PC-3 (cell line): ENCODE measurements at regions not wholly inside any gene's neighbourhood (a gene's known extent, or its start where the extent isn't known, plus 50 kb on each side); places are given as distances from the start of the nearest gene placed in this dataset.
A peak's percentile ranks its signal among the peaks of the same experiment; 100 is the strongest.

ENCODE experiments used
- ATAC-seq: fragments of 200-7000 bp; cut with Tn5 transposase; 2 replicates; pipeline ENCODE4 v1.9.1; 2020; ENCODE audit warnings: mild to moderate bottlenecking, moderate library complexity
- BruUV-seq: library from RNA; stranded (reverse); fragments of 400-500 nt; replicated peaks from 2 replicates; lab custom pipeline; 2021; lab: Mats Ljungman, UMichigan
- CTCF ChIA-PET: fragments of 300-600 bp; sonication (Branson Sonifier 250); formaldehyde crosslinking; loops from one replicate; lab custom pipeline; 2022; ENCODE audit warnings: antibody characterized with exemption; lab: Charles Lee
- POLR2A ChIA-PET: fragments of 300-600 bp; sonication (Branson Sonifier 250); formaldehyde crosslinking; loops from one replicate; lab custom pipeline; 2022; ENCODE audit warnings: antibody characterized with exemption; ENCODE audit not compliant: unreplicated experiment; lab: Charles Lee
- DNase-seq: peaks from one replicate; pipeline ENCODE4 v3.0.0-alpha.2; 2015
- H2AFZ ChIP-seq: fragments of 300-600 bp; sonication (generic); 2 replicates; pipeline ENCODE4 v1.6.0; 2016; ENCODE audit warnings: antibody characterized with exemption, low read length
- H3F3A ChIP-seq: fragments of 300-600 bp; sonication (generic); one replicate; pipeline ENCODE4 v1.6.0; 2017; ENCODE audit warnings: antibody characterized with exemption, low read length, control low read depth, mild to moderate bottlenecking; ENCODE audit not compliant: unreplicated experiment
- H3K27ac ChIP-seq: fragments of 300-600 bp; sonication (generic); 2 replicates; pipeline ENCODE4 v1.5.1; 2016; ENCODE audit warnings: mild to moderate bottlenecking, low read length
- H3K27me3 ChIP-seq: fragments of 300-600 bp; sonication (generic); 2 replicates; pipeline ENCODE4 v1.6.1; 2016; ENCODE audit warnings: low read length, mixed read lengths
- H3K36me3 ChIP-seq: fragments of 300-600 bp; sonication (generic); 2 replicates; pipeline ENCODE4 v1.6.1; 2016; ENCODE audit warnings: low read depth, mixed run types, low read length, mixed read lengths
- H3K4me1 ChIP-seq: fragments of 300-600 bp; sonication (generic); 2 replicates; pipeline ENCODE4 v1.5.1; 2016; ENCODE audit warnings: low read length; ENCODE audit not compliant: insufficient read depth
- H3K4me2 ChIP-seq: fragments of 300-600 bp; sonication (generic); 2 replicates; pipeline ENCODE4 v1.6.0; 2016; ENCODE audit warnings: low read length
- H3K4me3 ChIP-seq: fragments of 300-600 bp; sonication (generic); 2 replicates; pipeline ENCODE4 v1.5.1; 2016; ENCODE audit warnings: mild to moderate bottlenecking, low read length, mixed read lengths
- H3K79me2 ChIP-seq: fragments of 300-600 bp; sonication (generic); 2 replicates; pipeline ENCODE4 v1.6.1; 2017; ENCODE audit warnings: low read length, mixed read lengths
- H3K9ac ChIP-seq: fragments of 300-600 bp; sonication (generic); 2 replicates; pipeline ENCODE4 v1.6.0; 2016; ENCODE audit warnings: mild to moderate bottlenecking, low read length
- H3K9me2 ChIP-seq: fragments of 300-600 bp; sonication (generic); replicated peaks from 2 replicates; pipeline ENCODE4 v1.6.1; 2016; ENCODE audit warnings: mixed run types, low read length, mixed read lengths
- H3K9me3 ChIP-seq: fragments of 300-600 bp; sonication (generic); 2 replicates; pipeline ENCODE4 v1.6.1; 2016; ENCODE audit warnings: low read length, mixed read lengths
- H4K20me1 ChIP-seq: fragments of 300-600 bp; sonication (generic); 2 replicates; pipeline ENCODE4 v1.6.1; 2016; ENCODE audit warnings: low read length, mixed read lengths
- EZH2 ChIP-seq: fragments of 300-600 bp; sonication (generic); IDR thresholded peaks from one replicate; pipeline ENCODE4 v1.6.1; 2017; ENCODE audit warnings: antibody characterized with exemption, mild to moderate bottlenecking, low read length; ENCODE audit not compliant: unreplicated experiment
- EZH2phosphoT487 ChIP-seq: fragments of 300-600 bp; sonication (generic); IDR thresholded peaks from 2 replicates; pipeline ENCODE4 v1.6.1; 2018; ENCODE audit warnings: mild to moderate bottlenecking, antibody characterized with exemption, low read length, borderline replicate concordance
- intact Hi-C: fragments of 100-400 bp; cut with micrococcal nuclease; formaldehyde crosslinking; loops from 2 replicates; pipeline ENCODE4 v1.9.0; 2023
- TF ChIP-seq, protein P1 (sequence below): fragments of 300-600 bp; sonication (generic); conservative IDR thresholded peaks from 2 replicates; pipeline ENCODE4 v1.5.1; 2017; ENCODE audit warnings: antibody characterized with exemption, low read depth, mild to moderate bottlenecking, low read length

DNA sequence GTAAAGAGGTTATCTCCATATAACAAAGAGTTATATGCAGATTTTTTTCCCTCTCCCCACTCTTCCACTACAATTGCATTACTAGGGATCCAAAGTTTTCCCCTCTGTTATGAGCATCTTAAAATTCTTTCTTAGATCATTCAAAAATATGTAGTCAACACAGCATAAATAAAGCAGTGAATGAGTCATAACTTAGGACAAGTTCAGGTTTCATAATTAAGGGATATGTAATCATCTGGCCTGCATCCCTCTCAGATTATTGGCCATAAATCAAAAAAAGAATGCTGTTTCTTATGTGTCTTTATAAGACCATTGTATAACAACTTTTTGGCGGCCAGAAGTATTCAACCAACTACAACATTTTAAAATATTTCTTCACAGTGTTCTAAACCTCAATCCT, 1526.1 kb downstream of the KCNT2 start:
- Histone ChIP-seq H3K4me2 (no peak overlapping the region), H3K36me3 (no peaks in the 10 kb centered on the region), H3K27ac (no peak overlapping the region), H3K9me3 (no peaks in the 10 kb centered on the region), H3K4me3 (no peak overlapping the region), H2AFZ (no peak overlapping the region), H3K4me1 (peaks cover 9% of the 10 kb centered on the region; the same call in 1 of the 2 replicates), H4K20me1 (no peaks in the 10 kb centered on the region), H3F3A (no peaks in the 10 kb centered on the region), H3K9ac (no peak overlapping the region), H3K27me3 (no peaks in the 10 kb centered on the region), H3K79me2 (no peaks in the 10 kb centered on the region), H3K9me2 (no peaks in the 10 kb centered on the region)
- no TSS peak for BruUV-seq
- intact Hi-C loops = no loop called here
- ChIA-PET POLR2A (no interaction called here), CTCF (no interaction called here)
- peak; percentile 44 for DNase-seq
- TF ChIP-seq EZH2phosphoT487 (no peak), EZH2 (no peak)
- TF ChIP-seq, protein P1, sequence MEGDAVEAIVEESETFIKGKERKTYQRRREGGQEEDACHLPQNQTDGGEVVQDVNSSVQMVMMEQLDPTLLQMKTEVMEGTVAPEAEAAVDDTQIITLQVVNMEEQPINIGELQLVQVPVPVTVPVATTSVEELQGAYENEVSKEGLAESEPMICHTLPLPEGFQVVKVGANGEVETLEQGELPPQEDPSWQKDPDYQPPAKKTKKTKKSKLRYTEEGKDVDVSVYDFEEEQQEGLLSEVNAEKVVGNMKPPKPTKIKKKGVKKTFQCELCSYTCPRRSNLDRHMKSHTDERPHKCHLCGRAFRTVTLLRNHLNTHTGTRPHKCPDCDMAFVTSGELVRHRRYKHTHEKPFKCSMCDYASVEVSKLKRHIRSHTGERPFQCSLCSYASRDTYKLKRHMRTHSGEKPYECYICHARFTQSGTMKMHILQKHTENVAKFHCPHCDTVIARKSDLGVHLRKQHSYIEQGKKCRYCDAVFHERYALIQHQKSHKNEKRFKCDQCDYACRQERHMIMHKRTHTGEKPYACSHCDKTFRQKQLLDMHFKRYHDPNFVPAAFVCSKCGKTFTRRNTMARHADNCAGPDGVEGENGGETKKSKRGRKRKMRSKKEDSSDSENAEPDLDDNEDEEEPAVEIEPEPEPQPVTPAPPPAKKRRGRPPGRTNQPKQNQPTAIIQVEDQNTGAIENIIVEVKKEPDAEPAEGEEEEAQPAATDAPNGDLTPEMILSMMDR = no peak
- peak; percentile 77 for ATAC-seq

DNA sequence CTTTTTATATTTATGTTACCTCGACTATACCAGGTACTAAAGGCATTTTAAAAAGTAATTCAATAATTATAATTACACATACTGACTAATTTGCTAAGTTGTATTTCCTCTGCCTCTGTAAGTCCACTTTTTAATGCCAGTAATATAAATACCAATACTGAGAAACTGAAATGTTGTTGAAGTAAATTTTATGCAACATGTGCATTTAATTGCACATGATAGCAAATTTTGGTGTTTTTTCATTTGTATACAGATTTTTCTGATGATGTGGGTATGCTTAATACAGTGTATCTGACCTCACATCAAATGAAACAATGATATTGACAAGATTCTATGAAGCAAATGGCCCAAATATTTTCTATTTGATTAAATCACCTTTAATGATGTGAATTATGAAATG, 1531.6 kb downstream of the KCNT2 start:
- intact Hi-C loops = no loop called here
- ChIA-PET POLR2A (no interaction called here), CTCF (no interaction called here)
- Histone ChIP-seq H3K36me3 (no peaks in the 10 kb centered on the region), H2AFZ (no peak overlapping the region), H3K9me2 (no peaks in the 10 kb centered on the region), H3F3A (no peaks in the 10 kb centered on the region), H3K4me1 (peaks cover 4% of the 10 kb centered on the region; the same call in 1 of the 2 replicates), H3K27me3 (no peaks in the 10 kb centered on the region), H3K4me3 (no peak overlapping the region), H3K9me3 (no peaks in the 10 kb centered on the region), H4K20me1 (no peaks in the 10 kb centered on the region), H3K4me2 (no peak overlapping the region), H3K9ac (no peak overlapping the region), H3K79me2 (no peaks in the 10 kb centered on the region), H3K27ac (no peak overlapping the region)
- no peak for DNase-seq
- no peak for TF ChIP-seq EZH2phosphoT487
- TF ChIP-seq, protein P1 = no peak
- no peak for TF ChIP-seq EZH2
- no TSS peak for BruUV-seq
- no peak for ATAC-seq

DNA sequence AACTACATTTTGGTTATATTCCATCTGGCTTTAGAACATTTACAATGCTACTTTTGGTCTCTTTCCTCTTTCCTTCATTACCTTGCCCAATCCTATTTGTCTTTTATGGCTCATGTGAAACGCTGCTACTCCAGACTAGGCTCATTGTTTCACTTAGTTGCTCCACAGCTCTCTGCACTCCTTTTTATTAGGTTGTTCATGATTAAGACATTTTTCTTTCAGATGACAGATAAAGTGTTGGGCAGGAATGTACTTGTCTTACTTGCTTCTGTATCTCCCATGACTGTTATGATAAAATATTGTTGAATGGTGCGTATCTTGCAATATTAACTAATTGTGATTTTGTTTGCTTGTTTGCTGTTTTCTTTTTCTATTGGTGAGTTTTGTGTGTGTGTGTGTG, 1532.3 kb downstream of the KCNT2 start:
- Histone ChIP-seq H3K36me3 (no peaks in the 10 kb centered on the region), H2AFZ (no peak overlapping the region), H3K79me2 (no peaks in the 10 kb centered on the region), H3K27me3 (no peaks in the 10 kb centered on the region), H3K9me3 (no peaks in the 10 kb centered on the region), H4K20me1 (no peaks in the 10 kb centered on the region), H3F3A (no peaks in the 10 kb centered on the region), H3K4me1 (no peaks in the 10 kb centered on the region), H3K27ac (no peak overlapping the region), H3K9ac (no peak overlapping the region), H3K4me3 (no peak overlapping the region), H3K9me2 (no peaks in the 10 kb centered on the region), H3K4me2 (no peak overlapping the region)
- CTCF ChIA-PET = no interaction called here
- intact Hi-C loops = no loop called here
- ATAC-seq = no peak
- BruUV-seq = no TSS peak
- POLR2A ChIA-PET = no interaction called here
- TF ChIP-seq EZH2 = no peak
- TF ChIP-seq EZH2phosphoT487 = no peak
- TF ChIP-seq, protein P1 = no peak
- DNase-seq = no peak
